HEK293T (cell line): ENCODE measurements at regions not wholly inside any gene's neighbourhood (a gene's known extent, or its start where the extent isn't known, plus 50 kb on each side); places are given as distances from the start of the nearest gene placed in this dataset.

Source experiments
- BHLHE40 ChIP-seq: fragments of 450-650 bp; IDR thresholded peaks from 2 replicates; pipeline ENCODE4 v1.6.1; 2016; ENCODE audit warnings: mild to moderate bottlenecking, moderate library complexity, borderline replicate concordance
- ELF4 ChIP-seq: fragments of 450-650 bp; IDR thresholded peaks from 2 replicates; pipeline ENCODE4 v1.6.1; 2017; ENCODE audit warnings: antibody characterized with exemption
- FOXK2 ChIP-seq: fragments of 450-650 bp; IDR thresholded peaks from 2 replicates; pipeline ENCODE4 v1.6.1; 2016; ENCODE audit warnings: mild to moderate bottlenecking
- FOXM1 ChIP-seq: fragments of 450-650 bp; IDR thresholded peaks from 2 replicates; pipeline ENCODE4 v1.6.1; 2017; ENCODE audit warnings: mild to moderate bottlenecking, borderline replicate concordance
- HDGF ChIP-seq: fragments of 450-650 bp; IDR thresholded peaks from 2 replicates; pipeline ENCODE4 v1.6.1; 2017; ENCODE audit warnings: antibody characterized with exemption, borderline replicate concordance
- LEF1 ChIP-seq: fragments of 450-650 bp; IDR thresholded peaks from 2 replicates; pipeline ENCODE4 v1.6.1; 2017; ENCODE audit warnings: mild to moderate bottlenecking, borderline replicate concordance
- NFRKB ChIP-seq: fragments of 450-650 bp; IDR thresholded peaks from 2 replicates; pipeline ENCODE4 v1.6.1; 2016; ENCODE audit warnings: mild to moderate bottlenecking, moderate library complexity
- PKNOX1 ChIP-seq: fragments of 450-650 bp; IDR thresholded peaks from 2 replicates; pipeline ENCODE4 v1.6.1; 2016
- SP1 ChIP-seq: fragments of 450-650 bp; IDR thresholded peaks from 2 replicates; pipeline ENCODE4 v1.6.1; 2017
- SUZ12 ChIP-seq: fragments of 450-650 bp; IDR thresholded peaks from 2 replicates; pipeline ENCODE4 v1.6.1; 2016; ENCODE audit warnings: mild to moderate bottlenecking
- ZNF384 ChIP-seq: fragments of 450-650 bp; IDR thresholded peaks from 2 replicates; pipeline ENCODE4 v1.6.1; 2016

- no peak for TF ChIP-seq BHLHE40
- TF ChIP-seq SUZ12: no peak
- TF ChIP-seq FOXK2: no peak
- no peak for TF ChIP-seq FOXM1
- TF ChIP-seq ZNF384: no peak
- TF ChIP-seq SP1: no peak
- no peak for TF ChIP-seq NFRKB
- no peak for TF ChIP-seq LEF1
- TF ChIP-seq PKNOX1: no peak
- no peak for TF ChIP-seq ELF4
- no peak for TF ChIP-seq HDGF
Measured at GRCh38 chr5:91722736-91723467, 339.8 kb upstream of the ARRDC3 start.
